HEK293T (cell line): ENCODE measurements at regions not wholly inside any gene's neighbourhood (a gene's known extent, or its start where the extent isn't known, plus 50 kb on each side); places are given as distances from the start of the nearest gene placed in this dataset.

ENCODE experiments used
- ARNT ChIP-seq: fragments of 450-650 bp; IDR thresholded peaks from 2 replicates; pipeline ENCODE4 v1.6.1; 2017; ENCODE audit warnings: mild to moderate bottlenecking
- BHLHE40 ChIP-seq: fragments of 450-650 bp; IDR thresholded peaks from 2 replicates; pipeline ENCODE4 v1.6.1; 2016; ENCODE audit warnings: mild to moderate bottlenecking, moderate library complexity, borderline replicate concordance
- CTBP1 ChIP-seq: fragments of 450-650 bp; IDR thresholded peaks from 2 replicates; pipeline ENCODE4 v1.6.1; 2016; ENCODE audit warnings: borderline replicate concordance
- ELF4 ChIP-seq: fragments of 450-650 bp; IDR thresholded peaks from 2 replicates; pipeline ENCODE4 v1.6.1; 2017; ENCODE audit warnings: antibody characterized with exemption
- FOXA1 ChIP-seq: fragments of 450-650 bp; IDR thresholded peaks from 2 replicates; pipeline ENCODE4 v1.6.1; 2016; ENCODE audit warnings: mild to moderate bottlenecking
- FOXK2 ChIP-seq: fragments of 450-650 bp; IDR thresholded peaks from 2 replicates; pipeline ENCODE4 v1.6.1; 2016; ENCODE audit warnings: mild to moderate bottlenecking
- FOXM1 ChIP-seq: fragments of 450-650 bp; IDR thresholded peaks from 2 replicates; pipeline ENCODE4 v1.6.1; 2017; ENCODE audit warnings: mild to moderate bottlenecking, borderline replicate concordance
- HDGF ChIP-seq: fragments of 450-650 bp; IDR thresholded peaks from 2 replicates; pipeline ENCODE4 v1.6.1; 2017; ENCODE audit warnings: antibody characterized with exemption, borderline replicate concordance
- NFRKB ChIP-seq: fragments of 450-650 bp; IDR thresholded peaks from 2 replicates; pipeline ENCODE4 v1.6.1; 2016; ENCODE audit warnings: mild to moderate bottlenecking, moderate library complexity
- PKNOX1 ChIP-seq: fragments of 450-650 bp; IDR thresholded peaks from 2 replicates; pipeline ENCODE4 v1.6.1; 2016
- SP1 ChIP-seq: fragments of 450-650 bp; IDR thresholded peaks from 2 replicates; pipeline ENCODE4 v1.6.1; 2017
- SUZ12 ChIP-seq: fragments of 450-650 bp; IDR thresholded peaks from 2 replicates; pipeline ENCODE4 v1.6.1; 2016; ENCODE audit warnings: mild to moderate bottlenecking
- TARDBP ChIP-seq: fragments of 450-650 bp; IDR thresholded peaks from 2 replicates; pipeline ENCODE4 v1.6.1; 2016
- ZNF384 ChIP-seq: fragments of 450-650 bp; IDR thresholded peaks from 2 replicates; pipeline ENCODE4 v1.6.1; 2016

- no peak for TF ChIP-seq TARDBP
- no peak for TF ChIP-seq CTBP1
- no peak for TF ChIP-seq ELF4
- TF ChIP-seq NFRKB: no peak
- TF ChIP-seq HDGF: no peak
- TF ChIP-seq FOXK2: no peak
- TF ChIP-seq PKNOX1: no peak
- TF ChIP-seq SUZ12: no peak
- no peak for TF ChIP-seq FOXA1
- TF ChIP-seq SP1: no peak
- TF ChIP-seq BHLHE40: no peak
- TF ChIP-seq ZNF384: no peak
- no peak for TF ChIP-seq FOXM1
- TF ChIP-seq ARNT: no peak
These were observed 112.1 kb downstream of the BASP1 start for GRCh38 chr5:17329571-17329970.
